K562 (cell line): ENCODE measurements at regions not wholly inside any gene's neighbourhood (a gene's known extent, or its start where the extent isn't known, plus 50 kb on each side); places are given as distances from the start of the nearest gene placed in this dataset.

Source experiments
- ATAC-seq: fragments of 200-7000 bp; cut with Tn5 transposase; 3 replicates; pipeline ENCODE4 v1.9.1; 2020; ENCODE audit warnings: moderate library complexity
- BruUV-seq: library from RNA; stranded (reverse); fragments of 400-500 nt; replicated peaks from 2 replicates; lab custom pipeline; 2021; lab: Mats Ljungman, UMichigan
- CTCF ChIA-PET: fragments of 300-600 bp; formaldehyde crosslinking; extraction: SDS; loops from one replicate; lab custom pipeline; 2021; ENCODE audit warnings: low intra/inter-chr PET ratio; lab: Yijun Ruan, JAX
- POLR2A ChIA-PET: fragments of 300-600, 350-650 bp; sonication (Branson Sonifier 250); formaldehyde crosslinking; extraction: SDS; loops from one replicate; lab custom pipeline; 2021; ENCODE audit warnings: antibody characterized with exemption, inconsistent platforms; lab: Yijun Ruan, JAX
- DNase-seq, 4 experiments: peaks; one replicate each; pipeline versions ENCODE4 v3.0.0 to v3.0.0-alpha.2; 2011 to 2018; ENCODE audit warnings: low spot score in 3 of 4, mixed read lengths in 3 of 4; ENCODE audit errors: extremely low read depth in 1 of 4
- FAIRE-seq: peaks from 2 replicates; lab custom pipeline; 2011; peaks lifted over from hg19 to GRCh38; lab: Jason Lieb, UNC
- H2AFZ ChIP-seq: 2 replicates; pipeline ENCODE4 v1.6.0; 2011; ENCODE audit warnings: low read depth, low read length, control low read depth, inconsistent platforms
- H3K27ac ChIP-seq: fragments of 200-600 bp; 3 replicates; pipeline ENCODE4 v1.8.0; 2011; ENCODE audit warnings: low read depth, mild to moderate bottlenecking, control low read depth, inconsistent platforms, low read length, moderate library complexity, mixed read lengths; ENCODE audit errors: extremely low read depth
- H3K27me3 ChIP-seq, 2 experiments: fragments of 300-600 bp in 1 of 2; 2 replicates in 1 of 2; 3 replicates in 1 of 2; pipeline versions ENCODE4 v1.6.0 to v1.8.0; 2011; ENCODE audit warnings: inconsistent platforms in 2 of 2, low read length in 2 of 2, mild to moderate bottlenecking in 1 of 2, mixed read lengths in 1 of 2, moderate library complexity in 1 of 2; ENCODE audit not compliant: control insufficient read depth in 2 of 2, insufficient read depth in 2 of 2
- H3K36me3 ChIP-seq: fragments of 300-600 bp; 3 replicates; pipeline ENCODE4 v1.8.0; 2011; ENCODE audit warnings: mild to moderate bottlenecking, low read length, inconsistent platforms; ENCODE audit not compliant: control insufficient read depth, insufficient read depth
- H3K4me1 ChIP-seq, 2 experiments: fragments of 200-600 bp in 1 of 2; replicated peaks in 1 of 2; 2 replicates in 1 of 2; 3 replicates in 1 of 2; pipeline versions ENCODE4 v1.5.1 to v1.8.0; 2011; ENCODE audit warnings: inconsistent platforms in 2 of 2, low read length in 2 of 2, mild to moderate bottlenecking in 1 of 2, mixed read lengths in 1 of 2, moderate library complexity in 1 of 2; ENCODE audit not compliant: control insufficient read depth in 2 of 2, insufficient read depth in 2 of 2
- H3K4me2 ChIP-seq: 2 replicates; pipeline ENCODE4 v1.6.1; 2011; ENCODE audit warnings: low read length, control low read depth, inconsistent platforms, mixed read lengths; ENCODE audit not compliant: insufficient read depth
- H3K4me3 ChIP-seq: fragments of 200-600 bp; sonication (generic), shearing (Covaris generic); 2 replicates; pipeline ENCODE4 v1.5.1; 2016; ENCODE audit warnings: control low read depth, inconsistent platforms
- H3K79me2 ChIP-seq: fragments of 200-600 bp; 3 replicates; pipeline ENCODE4 v1.8.0; 2011; ENCODE audit warnings: low read length, inconsistent platforms; ENCODE audit not compliant: control insufficient read depth, insufficient read depth
- H3K9ac ChIP-seq, 2 experiments: 2 replicates each; pipeline versions ENCODE4 v1.6.0 to v1.6.1; 2011; ENCODE audit warnings: low read depth in 2 of 2, low read length in 2 of 2, control low read depth in 1 of 2, inconsistent platforms in 1 of 2, mild to moderate bottlenecking in 1 of 2, mixed read lengths in 1 of 2; ENCODE audit not compliant: insufficient read depth in 1 of 2
- H3K9me1 ChIP-seq: one replicate; pipeline ENCODE4 v1.6.0; 2011; ENCODE audit warnings: inconsistent platforms, mild to moderate bottlenecking, low read length, moderate library complexity; ENCODE audit not compliant: control insufficient read depth, insufficient read depth
- H3K9me3 ChIP-seq: replicated peaks from 2 replicates; pipeline ENCODE4 v1.5.1; 2011; ENCODE audit warnings: low read depth, low read length, inconsistent platforms; ENCODE audit not compliant: control insufficient read depth, insufficient read depth
- H4K20me1 ChIP-seq: replicated peaks from 2 replicates; pipeline ENCODE4 v1.6.1; 2011; ENCODE audit warnings: low read length, inconsistent platforms, mixed read lengths; ENCODE audit not compliant: control insufficient read depth, insufficient read depth
- CTCFL ChIP-seq: IDR thresholded peaks from 2 replicates; pipeline ENCODE4 v1.6.1; 2011; ENCODE audit warnings: borderline replicate concordance, low read depth, mild to moderate bottlenecking, moderate library complexity, low read length; ENCODE audit not compliant: insufficient read depth, poor library complexity, severe bottlenecking
- HMG20B ChIP-seq: fragments of 250-450 bp; sonication (Bioruptor Pico); IDR thresholded peaks from 2 replicates; pipeline ENCODE4 v1.5.0; 2021; ENCODE audit warnings: mild to moderate bottlenecking
- KLF13 ChIP-seq: fragments of 450-650 bp; IDR thresholded peaks from 2 replicates; pipeline ENCODE4 v1.6.1; 2016; ENCODE audit warnings: missing genetic modification characterization, low read depth, mild to moderate bottlenecking, missing compliant biosample characterization, moderate library complexity, borderline replicate concordance
- MBD2 ChIP-seq: sonication (generic); IDR thresholded peaks from 2 replicates; pipeline ENCODE4 v1.6.1; 2016; ENCODE audit warnings: low read depth, borderline replicate concordance
- SPI1 ChIP-seq: IDR thresholded peaks from 2 replicates; pipeline ENCODE4 v1.6.1; 2011; ENCODE audit warnings: low read depth, low read length, control low read depth, borderline replicate concordance
- ZBTB12 ChIP-seq: fragments of 250-450 bp; sonication (Bioruptor Pico); IDR thresholded peaks from 2 replicates; pipeline ENCODE4 v1.4.0; 2020
- ZNF23 ChIP-seq: fragments of 250-450 bp; sonication (Bioruptor Pico); IDR thresholded peaks from 2 replicates; pipeline ENCODE4 v1.4.0; 2020; ENCODE audit warnings: mild to moderate bottlenecking
- whole genome bisulfite sequencing: fragments of 100-300 bp; shearing (Covaris generic); methylation state at CpG from one replicate; pipeline ENCODE4 v1.1.6; 2016; ENCODE audit warnings: low coverage, mixed read lengths; ENCODE audit not compliant: insufficient coverage; ENCODE audit errors: missing lambda C conversion rate; 5-methylcytosine and 5-hydroxymethylcytosine counted together
- in situ Hi-C: fragments of 300-500 bp; cut with MboI; formaldehyde crosslinking; loops from 4 replicates; pipeline ENCODE4 v1.15.0; 2018; ENCODE audit warnings: inconsistent platforms, mixed read lengths
- intact Hi-C: fragments of 100-400 bp; cut with micrococcal nuclease; formaldehyde crosslinking; loops from 2 replicates; pipeline ENCODE4 v1.14.2; 2022
- TF ChIP-seq, protein P1 (sequence below), 2 experiments: fragments of 450-650 bp; formaldehyde crosslinking in 1 of 2; IDR thresholded peaks; 2 replicates each; pipeline versions ENCODE4 v1.4.0 to v1.6.1; 2014 to 2020; ENCODE audit warnings: mild to moderate bottlenecking in 2 of 2, borderline replicate concordance in 1 of 2, low read depth in 1 of 2

DNA sequence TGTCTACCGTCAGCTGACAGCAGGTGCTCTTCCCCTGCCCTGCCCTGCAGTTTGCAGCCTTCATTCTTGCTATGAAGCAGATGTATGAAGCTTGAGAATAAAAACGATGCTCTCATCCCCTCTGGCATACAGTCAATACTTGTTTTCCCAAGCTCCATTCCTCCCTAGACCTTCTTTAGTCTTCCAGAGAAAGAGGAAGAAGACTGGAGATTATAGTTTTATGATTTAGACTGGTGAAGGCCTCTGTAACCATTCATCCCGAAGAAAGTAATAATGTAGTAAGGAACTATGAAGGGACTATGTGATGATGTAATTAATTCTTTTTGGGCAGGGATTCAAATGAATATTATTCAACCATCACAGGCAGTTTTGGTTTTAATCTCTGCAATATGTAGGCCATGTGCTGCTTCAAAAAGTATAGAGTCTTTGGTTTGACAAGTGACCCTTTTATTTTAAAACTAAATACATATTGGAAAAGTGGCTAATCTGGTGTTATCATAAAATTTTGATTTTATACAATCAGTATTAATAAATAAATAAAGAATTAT lies 242.4 kb upstream of the KIAA1217 start:
- no peaks in the 10 kb centered on the region for H4K20me1 ChIP-seq
- CTCF ChIA-PET: no interaction called here
- DNase-seq (no peak), FAIRE-seq (no peak), ATAC-seq (no peak)
- intact Hi-C loops: no loop called here
- H3K4me3 ChIP-seq: no peak overlapping the region
- H3K27ac ChIP-seq: no peak overlapping the region
- POLR2A ChIA-PET: no interaction called here
- no peak overlapping the region for H3K9ac ChIP-seq
- no peak overlapping the region for H3K4me2 ChIP-seq
- BruUV-seq: no TSS peak
- H2AFZ ChIP-seq: no peak overlapping the region
- 0% methylated on average over 3 of the region's 3 CpGs for WGBS
- H3K9me1 ChIP-seq: no peaks in the 10 kb centered on the region
- in situ Hi-C loops: no loop called here
- no peaks in the 10 kb centered on the region for H3K27me3 ChIP-seq
- H3K79me2 ChIP-seq: no peaks in the 10 kb centered on the region
- no peaks in the 10 kb centered on the region for H3K9me3 ChIP-seq
- H3K36me3 ChIP-seq: no peaks in the 10 kb centered on the region
- no peaks in the 10 kb centered on the region for H3K4me1 ChIP-seq
- no peak for TF ChIP-seq KLF13 (tag)
- TF ChIP-seq ZBTB12 (CRISPR knock-in tag): no peak
- TF ChIP-seq ZNF23 (CRISPR knock-in tag): no peak
- no peak for TF ChIP-seq CTCFL
- no peak for TF ChIP-seq HMG20B (CRISPR knock-in tag)
- TF ChIP-seq, protein P1, sequence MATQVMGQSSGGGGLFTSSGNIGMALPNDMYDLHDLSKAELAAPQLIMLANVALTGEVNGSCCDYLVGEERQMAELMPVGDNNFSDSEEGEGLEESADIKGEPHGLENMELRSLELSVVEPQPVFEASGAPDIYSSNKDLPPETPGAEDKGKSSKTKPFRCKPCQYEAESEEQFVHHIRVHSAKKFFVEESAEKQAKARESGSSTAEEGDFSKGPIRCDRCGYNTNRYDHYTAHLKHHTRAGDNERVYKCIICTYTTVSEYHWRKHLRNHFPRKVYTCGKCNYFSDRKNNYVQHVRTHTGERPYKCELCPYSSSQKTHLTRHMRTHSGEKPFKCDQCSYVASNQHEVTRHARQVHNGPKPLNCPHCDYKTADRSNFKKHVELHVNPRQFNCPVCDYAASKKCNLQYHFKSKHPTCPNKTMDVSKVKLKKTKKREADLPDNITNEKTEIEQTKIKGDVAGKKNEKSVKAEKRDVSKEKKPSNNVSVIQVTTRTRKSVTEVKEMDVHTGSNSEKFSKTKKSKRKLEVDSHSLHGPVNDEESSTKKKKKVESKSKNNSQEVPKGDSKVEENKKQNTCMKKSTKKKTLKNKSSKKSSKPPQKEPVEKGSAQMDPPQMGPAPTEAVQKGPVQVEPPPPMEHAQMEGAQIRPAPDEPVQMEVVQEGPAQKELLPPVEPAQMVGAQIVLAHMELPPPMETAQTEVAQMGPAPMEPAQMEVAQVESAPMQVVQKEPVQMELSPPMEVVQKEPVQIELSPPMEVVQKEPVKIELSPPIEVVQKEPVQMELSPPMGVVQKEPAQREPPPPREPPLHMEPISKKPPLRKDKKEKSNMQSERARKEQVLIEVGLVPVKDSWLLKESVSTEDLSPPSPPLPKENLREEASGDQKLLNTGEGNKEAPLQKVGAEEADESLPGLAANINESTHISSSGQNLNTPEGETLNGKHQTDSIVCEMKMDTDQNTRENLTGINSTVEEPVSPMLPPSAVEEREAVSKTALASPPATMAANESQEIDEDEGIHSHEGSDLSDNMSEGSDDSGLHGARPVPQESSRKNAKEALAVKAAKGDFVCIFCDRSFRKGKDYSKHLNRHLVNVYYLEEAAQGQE (IDR thresholded peaks at IDR 0.05; ENCODE audit: borderline replicate concordance): no peak
- TF ChIP-seq, protein P1 (CRISPR knock-in tag; IDR thresholded peaks at IDR 0.05; ENCODE audit: low read depth): no peak
- TF ChIP-seq SPI1: no peak
- no peak for TF ChIP-seq MBD2
